ENCODE measurements at regions not wholly inside any gene's neighbourhood (a gene's known extent, or its start where the extent isn't known, plus 50 kb on each side); places are given as distances from the start of the nearest gene placed in this dataset.
A peak's percentile ranks its signal among the peaks of the same experiment; 100 is the strongest.
"Not testable (repeated sequence)": the region's sequence is repeated elsewhere in the genome, so short reads cannot be mapped to it uniquely, and the experiment has no call there.

- DNase-seq = no peak
Measured at GRCh38 chr1:244271691-244272308, 179.9 kb downstream of the ADSS2 start.

- peak; percentile 79 for DNase-seq
Measured at GRCh38 chr1:244272471-244273261, 179.0 kb downstream of the ADSS2 start.

GRCh38 chr1:244273262-244273844 lies 178.4 kb downstream of the ADSS2 start:
- DNase-seq = no peak

- peak; percentile 8 for DNase-seq
Measured at GRCh38 chr1:244273845-244274619, 177.7 kb downstream of the ADSS2 start.

GRCh38 chr1:244276646-244277045 lies 175.1 kb downstream of the ADSS2 start:
- DNase-seq = no peak

- DNase-seq = no peak
Measured at GRCh38 chr1:244280201-244280600, 171.5 kb downstream of the ADSS2 start.

- DNase-seq = no peak
Measured at GRCh38 chr1:244280859-244281258, 170.8 kb downstream of the ADSS2 start.

- no peak for DNase-seq
Measured at GRCh38 chr1:244283772-244284171, 167.9 kb downstream of the ADSS2 start.

- DNase-seq = no peak
Measured at GRCh38 chr1:244284641-244285156, 167.0 kb downstream of the ADSS2 start.

GRCh38 chr1:244286341-244286740 lies 165.4 kb downstream of the ADSS2 start:
- no peak for DNase-seq

- no peak for DNase-seq
Measured at GRCh38 chr1:244287726-244288125, 164.0 kb downstream of the ADSS2 start.

GRCh38 chr1:244288663-244289062 lies 163.0 kb downstream of the ADSS2 start:
- no peak for DNase-seq

GRCh38 chr1:244289991-244290785 lies 161.5 kb downstream of the ADSS2 start:
- DNase-seq = no peak

- DNase-seq = no peak
Measured at GRCh38 chr1:244291236-244292201, 160.2 kb downstream of the ADSS2 start.

GRCh38 chr1:244294599-244295224 lies 157.0 kb downstream of the ADSS2 start:
- no peak for DNase-seq

GRCh38 chr1:244296003-244296402 lies 155.7 kb downstream of the ADSS2 start:
- DNase-seq = no peak

GRCh38 chr1:244296447-244296846 lies 155.3 kb downstream of the ADSS2 start:
- no peak for DNase-seq

GRCh38 chr1:244297087-244297486 lies 154.6 kb downstream of the ADSS2 start:
- DNase-seq = no peak

- no peak for DNase-seq
Measured at GRCh38 chr1:244297616-244298015, 154.1 kb downstream of the ADSS2 start.

GRCh38 chr1:244300029-244300375 lies 151.7 kb downstream of the ADSS2 start:
- DNase-seq = not testable (repeated sequence)

Measured in CD4-positive, alpha-beta T cell treated with Interleukin-4 for 4 hours (primary cell).